ENCODE measurements at regions not wholly inside any gene's neighbourhood (a gene's known extent, or its start where the extent isn't known, plus 50 kb on each side); places are given as distances from the start of the nearest gene placed in this dataset.

DNA sequence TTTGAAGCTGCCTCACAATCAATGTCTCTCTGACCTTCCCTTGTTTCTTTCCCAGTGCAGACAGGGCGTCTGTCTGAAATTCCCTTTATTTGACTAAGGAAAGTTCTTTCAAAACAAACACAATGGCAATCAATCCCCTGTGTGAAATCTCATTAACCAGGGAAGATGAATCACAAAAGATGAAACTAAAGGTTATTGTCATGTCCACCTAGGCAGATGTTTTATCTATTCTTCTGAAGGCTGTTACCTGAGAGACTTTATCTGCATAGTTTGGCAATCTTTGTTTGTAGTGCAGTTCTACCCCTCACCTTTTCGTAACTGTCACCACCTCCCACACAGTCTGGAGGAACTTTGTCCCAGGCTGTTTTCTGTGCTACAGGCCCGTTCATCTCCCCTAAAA, 217.5 kb upstream of the RIOK2 start:
- Histone ChIP-seq H3K27ac (ENCODE audit: low read depth, low read length) (no peak overlapping the region), H3K36me3 (ENCODE audit: insufficient read depth, low read length) (no peaks in the 10 kb centered on the region), H3K27me3 (ENCODE audit: insufficient read depth, low read length) (no peaks in the 10 kb centered on the region), H3K4me3 (ENCODE audit: low read length in 2 of 2) (no peak overlapping the region), H3K9me3 (ENCODE audit: control insufficient read depth in 1 of 2, low read length in 2 of 2) (no peaks in the 10 kb centered on the region), H3K4me1 (ENCODE audit: insufficient read depth, low read length) (no peaks in the 10 kb centered on the region)
- H3K27ac Mint-ChIP-seq = no peak overlapping the region
- no peak overlapping the region for H3K4me3 Mint-ChIP-seq
- peaks cover 0 to 3% (median 0%) of the 10 kb centered on the region in 8 donors for H3K9me3 Mint-ChIP-seq
- H3K4me1 Mint-ChIP-seq = no peaks in the 10 kb centered on the region
- H3K36me3 Mint-ChIP-seq = no peaks in the 10 kb centered on the region
- no peaks in the 10 kb centered on the region for H3K27me3 Mint-ChIP-seq
- CTCF ChIA-PET (ENCODE audit: partially characterized antibody) = no interaction called here
- intact Hi-C loops (cut with micrococcal nuclease) = no loop called here
- POLR2A ChIA-PET (ENCODE audit: partially characterized antibody) = no interaction called here
- no peak for DNase-seq

DNA sequence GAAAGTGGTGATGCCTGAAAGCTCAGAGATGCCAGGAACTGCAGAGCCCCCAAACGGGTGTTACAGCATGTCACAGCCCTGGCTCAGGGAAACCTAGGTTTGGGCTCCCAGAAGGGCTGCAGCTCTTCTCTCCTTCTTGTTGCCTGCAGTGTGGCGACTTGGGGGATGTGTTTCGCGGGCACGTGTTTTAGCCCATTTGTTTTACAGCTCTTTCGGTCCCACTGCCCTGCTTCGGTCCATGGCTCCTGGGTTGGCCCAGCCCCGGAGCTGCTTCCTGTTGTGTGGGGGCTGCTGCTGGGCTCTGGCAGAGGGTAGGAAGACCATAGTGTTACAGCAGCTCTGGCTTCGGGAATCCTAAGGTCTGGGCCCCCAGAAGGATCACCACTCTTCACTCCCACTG, 222.9 kb upstream of the RIOK2 start:
- Mint-ChIP-seq H3K27me3 (no peaks in the 10 kb centered on the region), H3K4me1 (no peaks in the 10 kb centered on the region), H3K4me3 (no peak overlapping the region), H3K9me3 (peaks cover 0 to 6% (median 1%) of the 10 kb centered on the region in 8 donors), H3K36me3 (no peaks in the 10 kb centered on the region), H3K27ac (no peak overlapping the region)
- ChIA-PET POLR2A (ENCODE audit: partially characterized antibody) (no interaction called here), CTCF (ENCODE audit: partially characterized antibody) (no interaction called here)
- no peak overlapping the region for H3K27ac ChIP-seq (ENCODE audit: low read depth, low read length)
- no peaks in the 10 kb centered on the region for H3K27me3 ChIP-seq (ENCODE audit: insufficient read depth, low read length)
- no peaks in the 10 kb centered on the region for H3K4me1 ChIP-seq (ENCODE audit: insufficient read depth, low read length)
- H3K36me3 ChIP-seq (ENCODE audit: insufficient read depth, low read length) = no peaks in the 10 kb centered on the region
- H3K4me3 ChIP-seq (ENCODE audit: low read length in 2 of 2) = no peak overlapping the region
- no peak for DNase-seq
- H3K9me3 ChIP-seq (ENCODE audit: control insufficient read depth in 1 of 2, low read length in 2 of 2) = no peaks in the 10 kb centered on the region
- intact Hi-C loops (cut with micrococcal nuclease) = no loop called here

DNA sequence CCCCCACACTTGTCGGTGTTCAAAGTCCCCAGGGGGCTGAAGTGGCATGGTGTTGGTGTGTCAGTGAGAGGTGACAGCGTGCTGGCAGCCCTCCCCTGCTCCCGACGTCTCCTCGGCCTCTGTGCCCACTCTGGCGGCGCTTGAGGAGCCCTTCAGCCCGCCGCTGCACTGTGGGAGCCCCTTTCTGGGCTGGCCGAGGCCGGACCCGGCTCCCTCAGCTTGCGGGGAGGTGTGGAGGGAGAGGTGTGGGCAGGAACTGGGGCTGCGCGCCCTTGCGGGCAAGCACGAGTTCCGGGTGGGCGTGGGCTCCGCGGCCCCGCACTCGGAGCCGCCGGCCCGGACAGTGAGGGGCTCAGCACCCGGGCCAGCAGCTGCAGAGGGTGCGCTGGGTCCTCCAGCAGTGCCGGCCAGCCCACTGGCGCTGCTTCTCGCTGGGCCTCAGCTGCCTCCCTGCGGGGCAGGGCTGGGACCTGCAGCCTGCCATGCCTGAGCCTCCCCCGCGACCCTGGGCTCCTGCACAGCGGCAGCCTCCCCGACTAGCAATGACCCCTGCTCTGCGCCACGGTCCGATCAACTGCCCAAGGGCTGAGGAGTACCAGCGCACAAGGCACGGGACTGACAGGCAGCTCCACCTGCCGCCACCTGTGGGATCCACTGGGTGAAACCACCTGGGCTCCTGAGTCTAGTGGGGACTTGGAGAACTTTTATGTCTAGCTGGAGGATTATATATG, 224.1 kb upstream of the RIOK2 start:
- Histone ChIP-seq H3K4me1 (ENCODE audit: insufficient read depth, low read length) (no peaks in the 10 kb centered on the region), H3K36me3 (ENCODE audit: insufficient read depth, low read length) (no peaks in the 10 kb centered on the region), H3K9me3 (ENCODE audit: control insufficient read depth in 1 of 2, low read length in 2 of 2) (no peaks in the 10 kb centered on the region), H3K4me3 (ENCODE audit: low read length in 2 of 2) (no peak overlapping the region), H3K27ac (ENCODE audit: low read depth, low read length) (no peak overlapping the region), H3K27me3 (ENCODE audit: insufficient read depth, low read length) (no peaks in the 10 kb centered on the region)
- CTCF ChIA-PET (ENCODE audit: partially characterized antibody) = no interaction called here
- H3K4me1 Mint-ChIP-seq = no peaks in the 10 kb centered on the region
- peaks cover 0 to 6% (median 1%) of the 10 kb centered on the region in 8 donors for H3K9me3 Mint-ChIP-seq
- H3K4me3 Mint-ChIP-seq = no peak overlapping the region
- DNase-seq = no peak
- no peak overlapping the region for H3K27ac Mint-ChIP-seq
- intact Hi-C loops (cut with micrococcal nuclease) = no loop called here
- H3K27me3 Mint-ChIP-seq = no peaks in the 10 kb centered on the region
- H3K36me3 Mint-ChIP-seq = no peaks in the 10 kb centered on the region
- POLR2A ChIA-PET (ENCODE audit: partially characterized antibody) = no interaction called here

DNA sequence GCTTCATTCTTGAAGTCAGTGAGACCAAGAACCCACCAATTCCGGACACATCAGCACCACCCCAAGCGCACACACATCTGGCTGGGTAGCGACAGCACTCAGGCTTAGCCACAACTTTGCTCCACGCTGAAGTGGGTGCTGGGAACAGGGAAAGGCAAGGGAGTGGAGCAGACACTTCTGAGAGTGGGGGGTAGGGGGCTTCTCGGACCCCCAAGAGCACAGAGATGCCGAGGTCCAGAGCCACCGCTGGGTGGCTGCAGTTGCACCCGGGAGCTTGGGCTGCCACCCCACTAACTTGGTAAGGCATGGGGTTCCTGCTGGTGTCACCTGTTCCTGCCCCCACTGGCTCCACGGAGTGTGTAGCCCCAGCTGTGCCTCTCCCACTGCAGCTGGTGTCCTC, 225.3 kb upstream of the RIOK2 start:
- no peaks in the 10 kb centered on the region for H3K36me3 Mint-ChIP-seq
- no peak overlapping the region for H3K27ac ChIP-seq (ENCODE audit: low read depth, low read length)
- H3K4me3 ChIP-seq (ENCODE audit: low read length in 2 of 2) = no peak overlapping the region
- H3K4me1 Mint-ChIP-seq = no peaks in the 10 kb centered on the region
- H3K4me1 ChIP-seq (ENCODE audit: insufficient read depth, low read length) = no peaks in the 10 kb centered on the region
- peaks cover 0 to 2% of the 10 kb centered on the region in 2 donors for H3K27me3 Mint-ChIP-seq
- H3K4me3 Mint-ChIP-seq = no peak overlapping the region
- POLR2A ChIA-PET (ENCODE audit: partially characterized antibody) = no interaction called here
- no peak overlapping the region for H3K27ac Mint-ChIP-seq
- no peak for DNase-seq
- H3K36me3 ChIP-seq (ENCODE audit: insufficient read depth, low read length) = no peaks in the 10 kb centered on the region
- CTCF ChIA-PET (ENCODE audit: partially characterized antibody) = no interaction called here
- intact Hi-C loops (cut with micrococcal nuclease) = no loop called here
- H3K27me3 ChIP-seq (ENCODE audit: insufficient read depth, low read length) = no peaks in the 10 kb centered on the region
- no peaks in the 10 kb centered on the region for H3K9me3 ChIP-seq (ENCODE audit: control insufficient read depth in 1 of 2, low read length in 2 of 2)
- peaks cover 0 to 6% (median 1%) of the 10 kb centered on the region in 8 donors for H3K9me3 Mint-ChIP-seq

DNA sequence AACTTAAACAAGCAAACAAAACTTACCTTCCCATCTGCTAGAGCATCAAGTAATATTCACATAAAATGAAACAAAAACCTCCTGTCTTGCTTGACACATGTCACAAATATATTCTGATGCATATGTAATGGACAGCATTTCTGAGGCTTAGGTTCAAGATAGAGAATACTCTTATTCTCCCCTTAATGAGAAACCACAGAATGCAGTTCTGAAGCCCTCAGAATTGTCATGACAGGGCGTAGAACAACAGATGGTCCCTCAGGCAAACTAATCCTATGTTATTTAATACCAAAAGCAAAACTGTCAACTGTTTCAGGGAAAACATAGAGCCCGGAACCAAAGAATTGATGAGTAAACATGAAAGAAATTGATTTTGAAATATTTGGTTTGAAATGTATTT, 229.9 kb upstream of the RIOK2 start:
- Mint-ChIP-seq H3K36me3 (no peaks in the 10 kb centered on the region), H3K27ac (no peak overlapping the region), H3K4me3 (no peak overlapping the region), H3K9me3 (peaks cover 0 to 2% (median 0%) of the 10 kb centered on the region in 8 donors), H3K27me3 (peaks cover 0 to 2% of the 10 kb centered on the region in 2 donors), H3K4me1 (no peaks in the 10 kb centered on the region)
- no peak for DNase-seq
- Histone ChIP-seq H3K4me3 (ENCODE audit: low read length in 2 of 2) (no peak overlapping the region), H3K36me3 (ENCODE audit: insufficient read depth, low read length) (no peaks in the 10 kb centered on the region), H3K9me3 (ENCODE audit: control insufficient read depth in 1 of 2, low read length in 2 of 2) (no peaks in the 10 kb centered on the region), H3K4me1 (ENCODE audit: insufficient read depth, low read length) (no peaks in the 10 kb centered on the region), H3K27me3 (ENCODE audit: insufficient read depth, low read length) (no peaks in the 10 kb centered on the region), H3K27ac (ENCODE audit: low read depth, low read length) (no peak overlapping the region)
- POLR2A ChIA-PET (ENCODE audit: partially characterized antibody) = no interaction called here
- CTCF ChIA-PET (ENCODE audit: partially characterized antibody) = no interaction called here
- intact Hi-C loops (cut with micrococcal nuclease) = no loop called here

DNA sequence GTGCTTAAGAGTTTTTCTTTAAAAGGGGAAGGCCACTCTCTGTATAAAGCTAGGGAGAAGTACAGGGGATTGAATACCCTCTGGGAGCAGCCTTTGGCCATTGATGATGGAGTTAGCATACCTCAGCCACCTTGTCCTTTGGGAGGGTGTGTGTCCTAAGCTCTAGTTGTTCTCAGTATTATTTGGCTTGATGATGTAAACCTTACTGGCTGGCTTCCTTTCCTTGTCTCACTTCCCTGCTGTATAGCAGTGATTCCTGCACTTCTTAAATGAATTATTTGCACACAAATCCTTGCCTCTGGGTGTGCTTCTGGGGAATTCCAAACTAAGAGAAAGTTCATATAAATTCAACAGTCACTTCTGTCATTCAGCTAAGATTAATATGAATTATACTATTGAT, 234.9 kb upstream of the RIOK2 start:
- no peaks in the 10 kb centered on the region for H3K9me3 Mint-ChIP-seq

DNA sequence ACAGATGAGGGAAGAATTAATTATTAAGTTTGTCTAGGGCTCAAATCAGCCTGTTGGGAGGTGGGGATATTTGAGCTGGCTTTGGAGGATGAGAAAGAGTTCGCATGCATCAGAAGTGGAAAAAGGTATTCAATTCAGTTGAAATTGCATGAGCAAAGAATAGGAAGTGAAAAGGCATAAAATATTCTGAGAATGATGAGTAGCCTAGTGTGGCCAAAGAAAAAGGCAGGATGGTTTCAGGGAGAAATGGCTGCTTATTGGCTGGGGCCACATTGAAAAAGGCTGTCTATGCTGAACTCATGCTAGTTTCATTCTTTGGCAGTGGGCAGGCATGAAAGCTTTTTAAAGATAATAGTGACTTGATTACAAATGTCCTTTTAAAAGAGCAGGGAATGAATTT, 235.4 kb upstream of the RIOK2 start:
- Histone ChIP-seq H3K27ac (ENCODE audit: low read depth, low read length) (no peak overlapping the region), H3K36me3 (ENCODE audit: insufficient read depth, low read length) (no peaks in the 10 kb centered on the region), H3K4me1 (ENCODE audit: insufficient read depth, low read length) (no peaks in the 10 kb centered on the region), H3K9me3 (ENCODE audit: control insufficient read depth in 1 of 2, low read length in 2 of 2) (no peaks in the 10 kb centered on the region), H3K4me3 (ENCODE audit: low read length in 2 of 2) (no peak overlapping the region), H3K27me3 (ENCODE audit: insufficient read depth, low read length) (no peaks in the 10 kb centered on the region)
- Mint-ChIP-seq H3K4me1 (no peaks in the 10 kb centered on the region), H3K27me3 (no peaks in the 10 kb centered on the region), H3K27ac (no peak overlapping the region), H3K36me3 (no peaks in the 10 kb centered on the region), H3K4me3 (no peak overlapping the region), H3K9me3 (no peaks in the 10 kb centered on the region)
- CTCF ChIA-PET (ENCODE audit: partially characterized antibody) = no interaction called here
- intact Hi-C loops (cut with micrococcal nuclease) = no loop called here
- DNase-seq = no peak
- POLR2A ChIA-PET (ENCODE audit: partially characterized antibody) = no interaction called here

More for the DNA sequence above, 234.9 kb upstream of the RIOK2 start:
- Mint-ChIP-seq H3K27me3 (peaks cover 0 to under 1% of the 10 kb centered on the region in 2 donors), H3K4me1 (no peaks in the 10 kb centered on the region), H3K27ac (no peak overlapping the region), H3K36me3 (no peaks in the 10 kb centered on the region), H3K4me3 (no peak overlapping the region)
- Histone ChIP-seq H3K27ac (ENCODE audit: low read depth, low read length) (no peak overlapping the region), H3K4me1 (ENCODE audit: insufficient read depth, low read length) (no peaks in the 10 kb centered on the region), H3K4me3 (ENCODE audit: low read length in 2 of 2) (no peak overlapping the region), H3K9me3 (ENCODE audit: control insufficient read depth in 1 of 2, low read length in 2 of 2) (no peaks in the 10 kb centered on the region), H3K27me3 (ENCODE audit: insufficient read depth, low read length) (no peaks in the 10 kb centered on the region), H3K36me3 (ENCODE audit: insufficient read depth, low read length) (no peaks in the 10 kb centered on the region)
- intact Hi-C loops (cut with micrococcal nuclease) = no loop called here
- no peak for DNase-seq
- ChIA-PET POLR2A (ENCODE audit: partially characterized antibody) (no interaction called here), CTCF (ENCODE audit: partially characterized antibody) (no interaction called here)

DNA sequence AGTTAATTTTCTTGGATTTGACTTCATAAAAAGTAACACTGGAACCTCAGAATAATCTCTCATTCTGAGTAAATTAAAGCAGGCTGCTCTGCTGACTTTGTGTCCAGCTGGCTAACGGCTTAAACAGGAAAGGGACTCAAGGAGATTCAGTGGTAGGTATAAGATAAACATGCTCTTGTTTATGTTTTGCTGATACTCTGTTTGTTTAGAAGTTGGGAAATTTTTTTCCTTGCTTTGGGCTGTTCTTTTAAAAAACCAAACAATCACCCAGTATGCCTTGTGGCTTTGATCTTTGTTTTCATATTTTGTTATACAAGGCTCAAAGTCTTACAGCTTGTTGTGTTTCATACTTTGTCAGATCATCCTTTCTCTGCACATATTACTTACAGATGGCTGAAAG, 237.6 kb upstream of the RIOK2 start:
- Mint-ChIP-seq H3K4me1 (no peaks in the 10 kb centered on the region), H3K4me3 (no peak overlapping the region), H3K27me3 (no peaks in the 10 kb centered on the region), H3K9me3 (peaks cover 0 to 3% (median 0%) of the 10 kb centered on the region in 8 donors), H3K27ac (no peak overlapping the region), H3K36me3 (no peaks in the 10 kb centered on the region)
- Histone ChIP-seq H3K27me3 (ENCODE audit: insufficient read depth, low read length) (no peaks in the 10 kb centered on the region), H3K36me3 (ENCODE audit: insufficient read depth, low read length) (no peaks in the 10 kb centered on the region), H3K27ac (ENCODE audit: low read depth, low read length) (no peak overlapping the region), H3K4me3 (ENCODE audit: low read length in 2 of 2) (no peak overlapping the region), H3K4me1 (ENCODE audit: insufficient read depth, low read length) (no peaks in the 10 kb centered on the region), H3K9me3 (ENCODE audit: control insufficient read depth in 1 of 2, low read length in 2 of 2) (no peaks in the 10 kb centered on the region)
- POLR2A ChIA-PET (ENCODE audit: partially characterized antibody) = no interaction called here
- CTCF ChIA-PET (ENCODE audit: partially characterized antibody) = no interaction called here
- no peak for DNase-seq
- intact Hi-C loops (cut with micrococcal nuclease) = no loop called here
